GM18870 (cell line): ENCODE measurements at regions not wholly inside any gene's neighbourhood (a gene's known extent, or its start where the extent isn't known, plus 50 kb on each side); places are given as distances from the start of the nearest gene placed in this dataset.
"Not testable (repeated sequence)": the region's sequence is repeated elsewhere in the genome, so short reads cannot be mapped to it uniquely, and the experiment has no call there.

Source experiments
- ATAC-seq: cut with Tn5 transposase; IDR thresholded peaks from one replicate; pipeline ENCODE4 v1.9.1; 2021; ENCODE audit warnings: moderate library complexity; ENCODE audit not compliant: unreplicated experiment

DNA sequence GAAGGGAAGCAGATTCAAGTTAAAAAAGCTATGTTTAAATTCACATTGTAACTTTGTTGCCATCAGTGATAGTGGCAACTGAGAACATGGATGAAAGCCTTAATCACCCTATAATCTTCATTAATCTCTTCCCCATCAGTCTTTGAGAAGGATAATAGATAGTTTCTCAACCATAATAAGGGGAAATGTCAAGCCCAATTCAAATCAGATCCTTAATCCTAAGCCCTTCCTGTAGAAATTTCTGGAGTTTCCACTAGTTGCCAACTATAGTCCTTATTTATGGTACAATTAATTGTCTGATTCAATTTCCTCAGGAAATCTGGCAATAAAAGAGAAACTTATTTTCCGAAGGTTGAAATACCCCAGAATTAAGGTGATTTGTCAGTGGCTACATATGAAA, 431.8 kb downstream of the ZWINT start:
- no peak for ATAC-seq

- ATAC-seq, result not testable (repeated sequence)
Observed at GRCh38 chr10:55899472-55900147, 461.4 kb downstream of the ZWINT start.

GRCh38 chr10:55897490-55897921, 463.6 kb downstream of the ZWINT start:
- no peak for ATAC-seq

- no peak for ATAC-seq
Observed at GRCh38 chr10:55892276-55892675, 468.8 kb downstream of the ZWINT start.

DNA sequence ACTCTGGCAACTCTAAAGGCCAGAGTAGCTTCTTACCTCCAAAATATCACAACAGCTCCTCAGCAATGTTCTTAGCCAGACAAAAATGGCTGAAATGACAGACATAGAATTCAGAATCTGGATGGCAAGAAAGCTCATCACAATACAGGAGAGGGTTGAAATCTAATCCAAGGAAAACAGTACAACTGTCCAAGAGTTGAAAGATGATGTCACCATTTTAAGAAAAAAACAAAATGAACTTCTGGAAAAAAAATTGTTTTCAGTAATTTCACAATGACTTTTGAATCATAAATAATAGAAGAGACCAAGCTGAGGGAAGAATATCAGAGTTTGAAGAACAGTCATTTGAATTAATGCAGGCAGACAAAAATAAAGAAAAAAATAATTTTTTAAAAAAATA, 479.5 kb downstream of the ZWINT start:
- no peak for ATAC-seq

GRCh38 chr10:55873485-55873884, 487.6 kb downstream of the ZWINT start:
- no peak for ATAC-seq

GRCh38 chr10:55870186-55870585, 490.9 kb downstream of the ZWINT start:
- ATAC-seq, result no peak

DNA sequence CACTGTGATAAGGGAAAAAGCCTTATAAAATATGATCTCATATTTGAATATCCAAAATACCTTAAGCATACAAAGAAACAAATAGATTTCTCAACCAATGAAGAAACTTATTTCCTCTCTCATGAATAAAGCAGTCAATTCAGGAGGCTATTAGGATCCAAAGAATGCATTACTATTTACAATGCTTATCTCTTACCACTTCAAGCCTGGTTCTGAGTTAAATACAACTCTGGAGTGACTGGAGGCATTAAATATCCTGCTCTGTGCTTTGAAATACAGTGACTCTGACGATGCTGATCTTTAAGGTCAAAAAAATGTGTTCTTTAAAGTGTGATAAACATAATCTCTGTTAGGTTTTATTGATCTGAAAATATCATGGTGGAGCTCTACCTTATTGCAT, 493.2 kb downstream of the ZWINT start:
- no peak for ATAC-seq

- ATAC-seq, result no peak
Observed at GRCh38 chr10:55858730-55859129, 502.3 kb downstream of the ZWINT start.

- ATAC-seq, result no peak
Observed at GRCh38 chr10:55852900-55853299, 508.2 kb downstream of the ZWINT start.

GRCh38 chr10:55837273-55837672, 523.8 kb downstream of the ZWINT start:
- no peak for ATAC-seq

- no peak for ATAC-seq
Observed at GRCh38 chr10:55822096-55822495, 539.0 kb downstream of the ZWINT start.

DNA sequence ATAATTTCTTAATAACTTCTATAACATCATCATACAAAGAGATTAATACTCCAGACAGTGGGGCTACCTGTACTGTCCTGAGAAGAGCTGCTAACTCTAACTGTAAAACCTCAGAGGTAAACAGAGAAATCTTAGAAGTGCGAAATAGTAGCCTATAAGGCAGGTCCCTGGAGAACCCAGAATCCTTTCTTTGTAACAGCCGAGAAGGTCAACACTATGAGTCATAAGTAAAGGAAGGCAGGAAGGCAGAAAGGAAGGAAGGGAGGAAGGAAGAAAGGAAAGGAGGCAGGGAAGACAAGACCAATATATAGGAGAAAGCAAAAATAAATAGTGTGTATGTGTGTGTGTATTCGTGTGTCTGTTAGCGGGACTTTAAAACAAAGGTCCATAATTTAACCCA, 540.6 kb downstream of the ZWINT start:
- ATAC-seq, result no peak

DNA sequence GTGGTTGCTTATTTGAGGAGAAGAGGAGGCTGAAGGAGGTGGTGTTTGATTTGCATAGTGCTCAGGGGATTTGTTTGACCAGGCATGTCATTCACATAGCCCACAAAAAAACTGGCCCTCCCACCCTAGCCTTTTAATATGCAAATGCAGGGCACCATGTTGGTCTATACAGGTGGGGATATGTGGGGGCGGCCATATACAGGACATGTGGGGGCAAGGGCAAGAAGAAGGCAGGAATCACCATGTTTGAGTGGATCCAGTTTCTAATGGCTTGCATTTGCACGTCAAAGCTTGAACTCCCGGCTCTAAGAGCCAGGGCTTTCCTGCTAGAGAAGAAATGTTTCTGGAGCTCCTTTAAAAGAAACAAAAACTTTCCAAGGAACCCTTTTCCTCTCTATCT, 541.0 kb downstream of the ZWINT start:
- no peak for ATAC-seq

GRCh38 chr10:55813451-55814170, 547.4 kb downstream of the ZWINT start:
- no peak for ATAC-seq

DNA sequence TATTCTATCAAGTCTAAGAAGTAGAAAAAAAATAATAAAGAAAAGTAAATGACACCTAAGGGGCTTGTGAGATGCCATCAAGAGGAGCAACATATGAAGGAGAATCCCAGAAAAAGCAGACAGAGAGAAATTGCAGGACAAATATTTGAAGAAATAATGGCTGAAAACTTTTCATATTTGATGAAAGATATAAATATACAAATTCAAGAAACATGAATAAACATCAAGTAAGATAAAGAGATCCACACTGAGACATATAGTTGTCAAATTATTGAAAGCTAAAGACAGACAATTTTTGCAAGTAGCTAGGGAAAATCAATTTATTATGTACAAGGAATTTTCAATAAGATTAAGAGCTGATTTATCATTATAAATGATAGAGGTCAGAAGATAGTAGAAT, 558.0 kb downstream of the ZWINT start:
- no peak for ATAC-seq

DNA sequence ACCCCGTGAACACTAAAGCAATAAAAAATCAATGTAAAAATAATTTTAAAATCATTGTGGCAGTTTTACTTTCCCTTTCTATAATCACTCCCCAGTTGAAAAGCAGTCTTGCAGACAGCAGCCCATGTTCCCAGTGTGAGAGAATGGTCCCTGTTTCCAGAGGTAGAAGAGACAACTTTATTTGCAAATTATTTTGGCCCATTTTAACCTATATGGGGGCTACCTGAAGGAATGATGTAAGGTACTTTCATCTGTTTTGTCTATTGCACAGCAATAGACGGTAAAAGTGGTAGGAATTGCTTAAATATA, 559.8 kb downstream of the ZWINT start:
- no peak for ATAC-seq

DNA sequence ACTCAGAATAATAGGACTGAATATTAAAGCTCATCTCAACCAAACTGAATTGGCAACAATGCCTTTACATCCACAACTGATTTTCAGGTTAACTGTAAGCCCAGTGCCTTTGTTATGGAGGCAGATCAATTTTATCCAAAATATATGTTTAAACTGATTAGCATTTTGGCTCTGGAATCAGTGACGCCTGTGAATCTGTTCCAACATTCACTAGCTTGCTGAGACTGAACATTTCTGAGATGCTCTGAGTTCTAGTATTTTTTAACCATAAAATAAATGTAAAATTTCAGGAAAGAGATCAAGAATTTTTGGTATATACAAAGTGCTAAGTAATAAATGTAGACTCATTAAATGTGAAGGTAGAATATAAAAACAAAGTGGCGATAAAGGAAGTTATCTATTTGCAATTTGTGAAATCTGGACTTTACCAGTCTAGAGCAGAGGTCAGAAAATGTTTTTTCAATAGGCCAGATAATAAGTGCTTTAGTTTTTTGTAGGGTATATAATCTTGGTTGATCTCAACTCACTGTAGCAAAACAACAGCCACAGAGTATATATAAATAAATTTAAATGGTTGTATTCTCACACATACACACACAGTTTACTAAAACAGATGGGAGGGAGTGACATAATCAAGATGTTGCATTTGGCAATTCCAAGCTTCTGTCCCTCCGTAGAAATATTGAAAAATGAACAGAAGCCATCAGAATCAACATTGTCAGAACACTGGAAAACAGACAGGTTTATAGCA, 560.3 kb downstream of the ZWINT start:
- no peak for ATAC-seq

DNA sequence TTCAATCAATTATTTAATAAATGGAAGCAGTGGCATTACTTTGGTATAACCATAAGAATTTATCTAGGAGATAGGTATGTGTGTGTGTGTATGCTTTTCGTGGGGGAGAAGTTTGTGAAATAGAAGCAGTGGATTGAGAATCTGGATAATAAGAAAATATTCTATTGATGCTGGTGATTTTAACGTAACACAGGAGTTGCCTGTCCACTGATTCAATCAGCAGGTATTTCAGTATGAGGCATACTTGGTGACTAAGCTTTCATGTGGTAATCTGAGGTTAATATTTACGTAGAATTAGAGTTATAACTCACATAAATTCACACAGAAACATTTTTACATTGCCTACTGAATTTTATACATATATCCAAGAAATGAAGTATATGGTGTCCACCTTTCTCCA, 568.0 kb downstream of the ZWINT start:
- ATAC-seq, result no peak

DNA sequence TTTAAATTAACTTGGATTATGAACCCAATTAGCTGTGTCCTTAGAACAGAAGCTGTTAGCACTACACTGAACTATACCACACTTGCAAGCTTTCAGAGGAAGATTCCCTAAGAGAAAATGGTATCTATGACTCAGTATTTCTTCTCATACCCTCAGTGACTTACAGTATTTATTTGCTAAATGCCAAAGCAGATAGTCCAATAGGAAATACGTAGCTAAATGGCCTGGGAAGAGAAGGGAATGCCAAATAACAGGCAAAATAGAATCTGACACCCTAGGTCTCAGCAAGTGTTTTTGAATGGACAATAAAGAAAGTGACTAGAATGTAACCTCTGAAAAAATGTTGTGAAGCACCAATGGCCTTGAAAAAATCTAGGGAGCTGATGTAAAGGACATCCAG, 570.8 kb downstream of the ZWINT start:
- ATAC-seq, result not testable (repeated sequence)

DNA sequence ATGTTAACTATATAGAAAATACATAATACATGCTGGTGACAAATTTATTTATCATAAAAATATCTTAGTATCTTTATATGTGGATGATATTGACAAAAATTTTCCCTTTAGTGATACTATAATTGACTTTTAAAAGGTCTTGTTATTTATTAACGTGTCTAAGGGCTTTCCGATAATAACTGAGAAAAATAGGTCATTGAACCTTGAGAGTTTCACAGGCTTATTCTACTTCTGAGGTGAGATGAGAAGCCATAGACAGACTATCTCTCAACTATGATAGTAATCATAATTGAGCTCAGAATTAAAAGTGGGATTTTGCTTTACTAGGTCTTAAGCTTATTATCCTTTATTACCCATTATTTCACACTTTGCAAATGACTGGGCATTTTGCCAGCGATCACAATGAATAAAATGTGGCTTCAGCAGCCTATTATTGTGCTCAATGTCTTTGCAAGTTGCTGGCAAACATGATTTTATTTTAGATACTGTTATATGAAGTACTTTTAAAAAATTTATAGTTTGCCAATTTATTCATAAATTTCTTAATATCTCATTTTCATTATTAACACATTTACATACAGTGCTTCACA, 574.5 kb downstream of the ZWINT start:
- ATAC-seq, result no peak

- no peak for ATAC-seq
Observed at GRCh38 chr10:55782181-55782580, 578.9 kb downstream of the ZWINT start.
